ENCODE measurements at regions not wholly inside any gene's neighbourhood (a gene's known extent, or its start where the extent isn't known, plus 50 kb on each side); places are given as distances from the start of the nearest gene placed in this dataset.
"Not testable (repeated sequence)": the region's sequence is repeated elsewhere in the genome, so short reads cannot be mapped to it uniquely, and the experiment has no call there.

DNA sequence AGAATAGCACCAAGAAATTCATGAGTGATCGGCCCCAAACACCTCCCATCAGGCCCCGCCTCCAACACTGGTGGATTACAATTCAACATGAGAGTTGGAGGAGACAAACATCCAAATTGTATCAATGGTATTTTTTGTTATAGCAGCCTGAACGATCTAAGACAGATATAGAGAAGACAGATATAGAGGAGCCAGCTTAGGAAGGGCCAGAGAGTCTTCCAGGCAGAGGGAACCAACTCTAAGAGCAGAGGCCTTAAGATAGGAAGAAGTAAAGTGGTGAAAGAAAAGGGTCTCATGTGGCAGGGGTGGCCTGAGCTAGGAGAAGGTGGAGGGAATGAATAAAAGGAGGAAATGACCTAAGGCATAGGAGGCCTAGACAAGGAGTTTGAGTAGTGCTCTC is 158.8 kb upstream of the TBL1XR1 start:
- DNase-seq (ENCODE audit: low read depth in 2 of 2, low spot score in 1 of 2): no peak

DNA sequence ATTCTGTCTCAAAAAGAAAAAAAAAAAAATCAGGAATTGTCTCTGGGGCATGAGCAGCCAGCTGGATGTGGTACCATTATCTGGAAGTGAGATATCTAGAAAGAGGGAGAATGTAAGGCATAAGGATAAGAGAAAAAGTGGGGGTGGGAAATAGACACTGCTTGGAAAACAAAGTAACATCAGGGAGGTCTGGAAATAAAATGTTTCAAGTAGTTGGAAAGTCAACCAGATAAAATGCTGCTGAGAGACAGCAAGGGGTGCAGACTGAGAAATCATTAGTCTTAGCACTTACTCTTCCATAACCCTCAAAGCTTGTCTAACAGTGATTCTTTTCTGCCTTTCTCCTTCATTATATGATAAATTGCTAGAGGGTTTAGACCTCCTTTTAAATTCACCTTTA is 159.7 kb upstream of the TBL1XR1 start:
- DNase-seq (ENCODE audit: low read depth in 2 of 2, low spot score in 1 of 2): no peak

DNA sequence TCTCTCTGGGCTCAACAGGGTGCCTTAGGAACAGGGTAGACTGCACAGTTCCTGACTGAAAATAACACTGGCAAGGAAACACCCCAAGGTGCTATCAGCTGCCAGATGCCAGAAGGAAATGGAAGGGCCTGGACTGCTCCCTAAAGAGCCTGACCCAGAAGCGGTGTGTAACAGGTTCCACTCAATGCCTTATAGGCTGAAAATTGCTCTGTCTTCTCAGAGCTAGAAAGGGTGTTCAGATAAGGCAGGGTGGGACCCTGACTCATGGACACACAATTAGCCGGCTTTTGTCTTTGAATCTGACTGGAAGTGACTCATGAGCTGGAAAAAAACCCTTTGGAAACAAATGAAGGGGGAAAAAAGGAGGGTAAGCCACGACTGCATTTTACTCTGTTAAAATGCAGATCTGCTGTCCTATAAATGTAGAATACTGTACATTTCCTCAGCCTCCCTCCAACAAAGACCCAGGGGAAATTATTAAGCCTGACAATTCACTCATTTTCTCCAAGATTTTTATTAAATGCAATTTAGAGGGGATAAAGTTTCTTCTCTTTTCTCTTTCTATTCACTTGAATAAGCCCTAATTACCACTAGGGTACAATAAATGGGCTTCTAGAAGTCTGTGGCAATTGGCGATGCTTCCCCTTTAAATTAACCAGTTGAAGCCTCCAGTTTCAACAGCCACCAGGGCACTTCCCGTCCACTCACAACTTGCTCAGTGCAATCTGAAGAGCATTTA is 160.2 kb upstream of the TBL1XR1 start:
- no peak for DNase-seq (ENCODE audit: low read depth in 2 of 2, low spot score in 1 of 2)

DNA sequence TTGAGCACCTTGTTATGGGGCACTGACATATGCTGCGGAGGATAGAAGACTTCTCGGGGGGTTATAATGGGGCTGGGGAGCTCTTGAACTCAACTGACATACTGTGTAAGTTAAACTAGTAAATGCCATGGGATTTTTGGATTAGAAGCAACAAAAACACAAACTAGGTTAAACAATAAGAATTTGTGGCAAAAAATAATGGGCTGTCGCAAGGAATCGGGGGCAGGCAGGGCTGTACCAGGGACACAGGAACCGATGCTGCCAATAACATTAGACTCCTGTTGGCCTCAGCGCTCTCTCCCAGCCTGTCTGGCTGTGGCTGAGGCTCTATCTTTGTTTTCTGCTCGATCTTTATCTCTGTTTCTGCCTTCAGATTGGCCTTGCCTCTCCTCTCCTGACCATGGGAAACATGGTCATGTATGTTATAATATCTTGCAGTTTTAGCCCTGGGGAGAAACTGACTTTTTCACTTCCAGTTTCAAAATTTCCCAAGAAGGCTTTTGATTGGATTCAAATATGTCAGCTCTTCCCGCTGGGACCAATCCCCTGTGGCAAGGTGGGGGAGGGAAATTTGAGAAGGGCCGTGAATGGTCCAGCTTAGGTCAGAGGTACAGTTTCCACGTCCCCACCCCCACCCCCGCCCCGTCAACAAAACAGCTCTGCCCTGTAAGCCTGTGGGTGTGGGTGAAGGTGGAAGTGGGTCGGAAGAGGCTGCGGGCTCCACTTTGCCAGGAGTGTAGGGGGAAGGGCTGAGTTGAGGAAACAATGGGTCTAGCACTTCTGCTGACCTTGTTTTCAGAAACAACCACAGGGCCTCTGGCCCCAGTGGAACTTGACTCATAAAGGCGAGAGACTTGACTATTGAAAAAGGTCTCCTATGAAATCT is 161.1 kb upstream of the TBL1XR1 start:
- peak in 1 of 2 donors; percentile 53 for DNase-seq (ENCODE audit: low read depth in 2 of 2, low spot score in 1 of 2)

DNA sequence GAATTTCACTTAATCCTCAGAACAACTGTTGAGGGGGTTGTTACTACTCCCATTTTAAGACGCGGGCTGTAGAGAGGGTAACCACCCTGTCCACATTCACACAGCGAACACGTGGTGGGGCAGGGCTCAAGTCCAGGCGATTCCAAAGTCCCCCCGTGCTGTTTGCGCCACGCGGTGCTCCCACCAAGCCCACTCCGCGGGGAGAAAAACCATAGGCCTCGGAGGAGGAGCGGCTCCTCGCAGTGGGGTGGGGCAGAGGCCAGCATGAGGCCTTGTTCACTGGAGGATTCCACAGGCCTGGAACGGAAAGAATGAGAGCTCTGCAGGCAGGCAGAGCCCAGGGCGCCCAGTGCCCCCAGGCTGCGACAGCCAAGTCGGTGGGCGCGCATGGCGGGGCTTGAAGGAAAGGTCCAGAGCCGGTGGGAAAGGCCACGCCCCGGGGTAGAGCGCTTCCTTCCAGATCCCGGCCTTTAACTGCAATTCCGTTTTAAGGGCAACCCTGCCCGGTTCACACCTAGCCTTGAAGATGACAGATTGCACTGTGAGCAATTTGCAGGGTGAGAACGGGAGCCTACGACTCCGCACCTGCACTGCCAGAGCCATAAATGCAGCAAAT is 161.8 kb upstream of the TBL1XR1 start:
- DNase-seq (ENCODE audit: low read depth in 2 of 2, low spot score in 1 of 2): peak in 1 of 2 donors; percentile 13

DNA sequence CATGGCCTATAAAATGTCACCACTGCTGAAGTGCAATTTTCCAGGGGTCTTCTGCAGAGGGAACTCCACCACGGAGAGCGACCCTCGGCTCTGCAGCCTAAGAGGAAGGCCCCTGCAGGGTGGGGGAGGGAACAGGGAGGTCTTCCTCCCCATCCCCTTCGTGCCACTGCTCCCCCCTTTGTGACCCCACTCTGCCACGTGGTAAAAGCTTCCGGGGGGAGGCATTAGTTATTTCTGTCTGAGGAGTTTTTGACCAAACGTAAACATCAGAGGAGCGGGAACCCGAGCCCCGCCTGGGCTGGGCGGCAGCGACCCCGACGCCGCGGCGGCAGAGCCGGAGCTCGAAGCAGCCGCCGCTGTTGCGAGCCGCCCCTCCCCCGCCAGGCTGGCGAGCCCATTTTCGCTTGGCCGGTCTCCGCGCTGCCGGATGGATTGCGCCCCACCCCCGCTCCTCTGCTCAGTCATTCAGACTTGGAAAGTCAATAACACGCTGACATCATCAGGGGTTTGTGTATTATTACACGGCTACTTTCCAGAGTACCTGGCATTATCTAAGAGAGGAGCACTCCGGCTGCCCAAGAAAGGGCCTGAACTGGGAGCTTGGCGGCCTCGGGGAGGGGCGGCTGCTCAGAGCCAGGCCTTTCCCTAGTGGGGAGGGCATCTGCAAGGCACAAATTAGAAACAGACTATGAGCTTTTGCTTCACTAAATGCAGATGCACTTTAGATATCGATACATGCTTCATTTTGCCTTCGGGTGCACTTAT is 162.5 kb upstream of the TBL1XR1 start:
- peak; percentile 89 to 90 for DNase-seq (ENCODE audit: low read depth in 2 of 2, low spot score in 1 of 2)

DNA sequence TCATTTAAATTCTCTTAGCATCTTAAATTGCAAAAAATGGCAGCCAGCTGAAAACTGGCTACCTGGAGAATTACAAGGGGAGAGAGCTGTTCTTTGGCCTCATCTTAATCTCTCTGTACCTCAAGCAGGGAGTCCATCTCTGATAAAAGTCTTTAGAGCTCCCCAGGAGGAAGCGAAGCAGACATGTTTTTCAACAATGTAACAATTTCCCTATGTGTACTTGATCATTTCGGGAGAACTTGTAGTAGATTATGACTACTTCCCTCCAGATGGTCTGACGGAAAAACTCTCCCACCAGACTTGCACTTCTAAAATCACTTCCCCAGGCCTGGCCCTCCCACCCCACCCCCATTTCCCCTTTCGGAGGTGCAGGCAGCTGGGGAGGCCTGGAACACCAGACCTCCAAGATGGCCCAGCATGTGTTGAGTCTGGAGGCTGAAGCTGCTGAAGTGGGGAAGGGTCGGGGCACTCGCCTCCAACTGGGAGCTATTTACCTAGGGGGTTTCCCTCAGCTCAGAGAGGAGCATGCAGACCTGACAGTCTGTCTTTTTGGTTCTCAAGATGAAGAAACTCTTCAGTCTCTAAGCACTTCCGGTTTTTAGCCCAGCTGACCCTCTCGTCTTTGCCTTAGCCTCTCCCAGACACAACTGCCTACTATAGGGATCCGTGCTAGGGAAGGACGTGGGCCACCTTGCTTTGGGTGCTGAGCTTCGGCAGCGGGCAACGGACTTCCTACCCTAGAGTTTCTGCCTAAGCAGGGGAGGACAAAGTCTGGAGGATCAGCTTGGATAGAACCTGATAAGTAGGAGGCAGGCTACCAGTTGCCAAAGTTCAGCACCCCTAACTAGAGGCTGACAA is 164.0 kb upstream of the TBL1XR1 start:
- no peak for DNase-seq (ENCODE audit: low read depth in 2 of 2, low spot score in 1 of 2)

DNA sequence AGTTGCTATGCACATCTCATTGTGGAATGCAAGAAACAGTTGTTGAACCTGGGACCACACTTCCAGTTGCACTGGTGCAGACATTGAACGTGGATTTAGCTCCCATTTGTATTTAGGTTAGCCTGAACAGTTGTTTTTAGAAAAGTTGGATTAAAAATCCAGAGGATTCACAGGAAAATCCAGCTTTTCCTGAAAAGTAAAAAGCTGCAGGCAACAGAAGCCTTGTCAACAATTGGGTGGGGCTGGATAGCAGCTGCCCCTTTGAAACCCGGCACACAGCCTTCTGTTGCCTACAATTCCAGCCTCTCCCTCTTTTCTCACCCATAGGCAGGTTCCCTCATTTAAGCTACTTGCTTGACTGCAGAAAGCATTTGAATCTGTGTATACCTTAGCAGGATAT is 165.3 kb upstream of the TBL1XR1 start:
- DNase-seq (ENCODE audit: low read depth in 2 of 2, low spot score in 1 of 2): no peak

DNA sequence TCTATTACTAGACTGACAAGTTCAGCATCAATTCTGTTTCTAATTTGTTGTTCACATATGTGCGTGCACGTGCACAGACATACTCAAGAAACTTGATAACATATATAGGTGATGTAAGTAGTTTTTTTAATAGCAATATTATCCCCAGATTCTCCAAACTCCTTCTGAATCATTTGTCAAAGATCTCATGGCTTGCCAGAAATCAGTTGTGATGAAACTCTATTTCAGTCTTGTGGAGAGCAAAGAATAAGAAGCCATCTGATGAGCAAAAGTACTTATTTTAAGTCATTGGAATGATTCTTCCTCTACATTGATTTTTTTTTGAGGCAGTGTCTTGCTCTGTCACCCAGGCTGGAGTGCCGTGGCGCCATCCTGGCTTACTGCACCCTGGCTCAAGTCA is 167.0 kb upstream of the TBL1XR1 start:
- no peak for DNase-seq (ENCODE audit: low read depth in 2 of 2, low spot score in 1 of 2)

DNA sequence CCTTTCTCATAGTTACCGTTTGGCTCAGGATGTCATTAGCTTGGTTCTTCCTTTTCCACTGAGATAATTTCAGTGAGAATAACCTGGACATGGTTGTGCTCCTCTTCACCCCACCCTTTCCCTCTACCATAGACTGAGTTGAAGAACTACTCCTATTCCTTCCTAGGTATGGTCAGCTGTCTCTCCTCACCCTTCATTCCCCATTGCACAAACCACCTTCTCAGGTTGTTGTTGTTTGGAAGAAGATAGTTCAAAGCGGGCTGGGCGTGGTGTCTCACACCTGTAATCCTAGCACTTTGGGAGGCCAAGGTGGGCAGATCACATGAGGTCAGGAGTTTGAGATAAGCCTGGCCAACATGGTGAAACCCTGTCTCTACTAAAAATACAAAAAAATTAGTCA is 168.0 kb upstream of the TBL1XR1 start:
- DNase-seq (ENCODE audit: low read depth in 2 of 2, low spot score in 1 of 2): not testable (repeated sequence)

DNA sequence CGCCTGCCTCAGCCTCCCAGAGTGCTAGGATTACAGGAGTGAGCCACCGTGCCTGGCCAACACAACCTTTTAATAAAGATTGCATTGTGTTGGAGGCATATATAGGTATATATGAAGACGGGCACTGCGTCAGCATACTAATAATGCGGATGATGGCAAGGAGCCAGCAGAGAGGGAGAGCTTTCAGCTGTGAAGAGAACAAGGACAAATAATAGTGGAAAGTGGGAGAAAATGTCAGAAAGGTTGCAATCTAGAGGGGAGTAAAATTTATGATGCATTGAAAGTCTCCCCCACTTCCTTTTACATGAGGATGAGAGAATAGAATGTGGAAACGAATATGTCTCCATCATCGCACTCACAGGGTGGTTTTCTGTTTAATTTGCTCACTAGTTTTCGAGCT is 170.5 kb upstream of the TBL1XR1 start:
- DNase-seq (ENCODE audit: low read depth in 2 of 2, low spot score in 1 of 2): no peak

DNA sequence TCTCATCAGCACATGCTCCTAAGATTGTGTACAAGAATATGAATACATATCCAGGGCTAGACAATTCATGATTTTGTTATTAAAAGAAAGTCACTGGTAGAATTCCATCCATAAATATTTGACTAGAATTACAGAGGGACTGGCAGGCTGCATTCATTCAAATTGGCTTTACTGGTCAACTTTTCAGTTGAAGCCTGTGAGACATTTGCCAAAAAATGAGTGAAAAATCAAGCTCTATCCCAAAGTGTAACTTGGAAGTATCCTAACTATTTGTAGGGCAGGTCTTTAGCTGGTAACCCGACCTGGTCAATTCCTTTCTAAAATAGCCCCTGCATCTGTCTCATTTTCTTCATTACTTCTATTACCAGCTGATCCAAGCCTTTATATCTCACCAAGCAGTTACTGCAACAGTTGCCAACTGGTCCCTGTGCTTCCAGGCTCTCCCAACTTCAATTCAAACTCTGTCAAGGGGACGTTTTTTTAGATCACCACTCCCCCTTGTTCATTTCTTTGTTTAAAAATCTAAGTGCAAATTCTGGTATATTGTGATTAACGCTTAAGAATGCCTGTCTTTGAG is 173.1 kb upstream of the TBL1XR1 start:
- DNase-seq (ENCODE audit: low read depth in 2 of 2, low spot score in 1 of 2): no peak

DNA sequence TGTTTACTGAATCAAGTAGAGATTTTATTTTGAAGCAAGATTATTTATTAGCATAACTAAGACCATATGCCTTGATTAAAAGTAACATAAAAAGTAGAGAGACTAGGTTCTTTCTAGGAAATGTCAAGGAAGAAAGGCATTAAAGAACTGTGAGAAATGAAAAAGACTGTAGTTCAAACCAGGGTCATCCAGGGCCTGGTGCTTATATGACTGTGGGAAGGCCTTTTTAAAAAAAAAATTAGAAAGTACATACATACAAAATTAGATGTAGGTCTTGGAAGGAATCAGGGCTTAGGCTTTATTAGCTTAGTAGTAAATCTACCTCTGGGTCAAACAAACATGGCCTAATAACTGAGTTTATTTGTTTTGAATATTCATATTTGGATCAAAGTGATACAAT is 173.9 kb upstream of the TBL1XR1 start:
- DNase-seq (ENCODE audit: low read depth in 2 of 2, low spot score in 1 of 2): no peak

DNA sequence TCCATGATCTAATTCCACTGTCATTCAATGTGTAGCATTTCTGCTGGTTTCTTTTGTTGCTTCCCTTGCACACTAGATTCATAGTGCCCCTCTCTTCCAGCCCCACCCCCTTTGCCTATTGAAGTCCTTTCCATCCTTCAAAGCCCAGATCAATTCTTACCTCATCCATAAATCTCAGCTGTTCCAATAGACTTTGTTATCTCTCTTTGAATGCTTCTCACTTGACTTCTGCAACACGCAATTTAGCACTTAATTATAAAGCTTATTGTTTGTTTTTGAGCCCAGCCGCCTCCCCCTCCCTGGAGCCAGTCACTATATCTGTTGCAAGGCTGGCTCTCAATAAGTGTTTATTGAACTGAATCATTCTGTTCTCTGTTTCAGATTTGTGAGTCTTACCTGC is 174.6 kb upstream of the TBL1XR1 start:
- no peak for DNase-seq (ENCODE audit: low read depth in 2 of 2, low spot score in 1 of 2)

DNA sequence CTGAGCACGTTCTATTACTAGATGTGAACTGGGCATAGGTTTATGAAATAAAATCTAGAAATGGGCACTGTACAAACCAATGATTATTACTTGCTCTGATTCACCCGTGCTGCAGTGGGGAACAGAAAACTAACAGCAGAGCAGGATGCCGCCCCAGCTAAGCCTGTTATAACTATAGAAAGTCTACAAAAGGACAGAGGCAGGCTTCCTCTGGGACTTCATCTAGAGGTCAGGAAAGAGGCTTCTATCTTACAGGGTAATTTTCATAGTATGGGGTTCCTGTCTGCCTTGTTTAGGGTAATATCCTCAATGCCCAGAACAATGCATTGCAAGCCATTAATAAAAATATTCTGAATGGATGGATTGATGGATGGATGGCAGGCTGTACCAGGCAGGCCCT is 177.0 kb upstream of the TBL1XR1 start:
- no peak for DNase-seq (ENCODE audit: low read depth in 2 of 2, low spot score in 1 of 2)

DNA sequence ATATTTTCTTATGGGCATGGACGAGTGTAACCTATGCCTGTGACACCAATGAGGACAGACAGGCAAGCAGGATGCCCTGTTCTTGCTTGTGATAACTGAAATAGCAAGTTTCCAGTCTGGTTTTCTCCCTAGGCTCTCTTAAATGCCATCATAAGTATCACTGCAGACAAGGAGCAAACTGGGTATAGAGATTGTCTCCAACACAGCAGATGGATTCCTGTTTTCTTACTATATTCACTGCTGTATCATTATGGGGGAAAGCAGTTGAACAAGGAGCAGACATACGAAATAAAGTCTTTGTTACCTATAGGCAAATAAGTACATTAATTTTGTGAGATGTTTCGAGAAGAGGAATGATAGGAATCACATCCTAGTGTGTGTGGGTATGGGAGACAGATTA is 178.0 kb upstream of the TBL1XR1 start:
- no peak for DNase-seq (ENCODE audit: low read depth in 2 of 2, low spot score in 1 of 2)

DNA sequence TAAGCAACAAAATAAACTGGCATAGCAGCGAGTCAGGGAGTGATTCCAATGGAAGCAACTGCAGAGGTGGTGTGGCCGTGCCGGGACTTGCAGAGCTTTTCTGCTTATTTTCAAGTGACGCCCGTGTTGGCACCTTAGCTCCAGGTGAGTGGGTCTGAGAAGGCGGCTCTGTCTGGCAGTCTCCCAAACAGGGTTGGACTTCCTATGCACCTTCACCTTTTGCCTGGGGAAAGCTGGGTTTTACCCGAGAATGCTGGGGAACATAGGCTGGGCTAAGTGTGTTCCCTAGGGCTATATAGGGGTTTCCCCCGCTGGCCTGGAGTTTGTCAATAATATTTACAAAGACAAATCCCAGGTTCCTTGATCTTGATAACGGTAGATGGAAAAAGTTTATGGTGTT is 179.9 kb upstream of the TBL1XR1 start:
- DNase-seq (ENCODE audit: low read depth in 2 of 2, low spot score in 1 of 2): no peak

DNA sequence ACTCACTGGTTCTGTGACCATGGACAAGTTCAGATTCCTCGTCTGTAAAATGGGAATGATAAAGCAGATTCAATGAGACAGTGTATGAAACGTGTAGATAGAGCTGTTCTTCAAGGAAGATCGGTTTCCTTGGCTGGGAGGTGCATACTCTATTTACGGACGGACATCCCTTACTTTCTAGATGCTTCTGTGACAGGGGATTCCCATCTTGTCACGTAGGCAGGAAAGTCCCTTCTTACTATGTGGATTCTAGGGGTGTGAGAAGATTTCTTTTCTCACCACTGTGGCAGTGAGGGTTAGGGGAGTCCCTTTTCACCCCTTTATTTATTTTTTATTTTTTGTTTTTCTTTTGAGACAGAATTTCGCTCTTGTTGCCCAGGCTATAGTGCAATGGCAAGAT is 180.9 kb upstream of the TBL1XR1 start:
- no peak for DNase-seq (ENCODE audit: low read depth in 2 of 2, low spot score in 1 of 2)

DNA sequence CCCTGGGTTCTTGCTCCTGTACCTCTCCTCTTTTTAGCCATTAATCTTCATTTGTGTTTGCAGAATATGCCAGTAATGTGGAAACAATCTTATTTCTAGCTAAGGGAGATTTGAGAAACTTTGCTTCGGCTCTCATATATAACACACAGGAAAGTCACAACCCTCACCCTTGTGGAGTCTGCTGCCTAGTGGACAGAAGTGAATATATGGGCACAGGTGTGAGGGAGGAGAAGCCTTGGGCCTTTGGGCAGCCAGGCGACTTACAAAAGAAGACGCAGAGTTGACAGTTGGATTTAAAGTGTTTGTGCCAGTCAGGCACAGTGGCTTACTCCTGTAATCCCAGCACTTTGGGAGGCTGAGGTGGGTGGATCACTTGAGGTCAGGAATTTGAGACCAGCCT is 181.8 kb upstream of the TBL1XR1 start:
- no peak for DNase-seq (ENCODE audit: low read depth in 2 of 2, low spot score in 1 of 2)

DNA sequence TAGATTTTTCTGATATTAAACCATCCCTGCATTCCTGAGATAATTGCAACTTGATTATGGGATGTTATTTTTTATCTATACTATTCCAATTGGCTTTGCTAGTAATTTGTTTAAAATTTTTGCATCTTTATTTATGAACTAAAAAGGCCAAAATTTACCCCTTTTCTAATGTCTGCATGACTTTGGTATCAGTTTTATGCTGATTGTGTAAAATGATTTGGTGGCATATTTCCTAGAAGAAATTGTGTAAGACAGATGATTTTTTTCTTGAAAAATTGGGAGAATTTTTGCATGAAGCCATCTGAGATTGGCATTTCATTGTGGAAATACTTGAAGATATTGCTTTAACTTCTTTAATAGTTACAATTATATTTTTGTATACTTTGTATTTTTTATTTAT is 183.8 kb upstream of the TBL1XR1 start:
- DNase-seq (ENCODE audit: low read depth in 2 of 2, low spot score in 1 of 2): no peak
